ENCODE measurements at regions not wholly inside any gene's neighbourhood (a gene's known extent, or its start where the extent isn't known, plus 50 kb on each side); places are given as distances from the start of the nearest gene placed in this dataset.
"Not testable (repeated sequence)": the region's sequence is repeated elsewhere in the genome, so short reads cannot be mapped to it uniquely, and the experiment has no call there.

DNA sequence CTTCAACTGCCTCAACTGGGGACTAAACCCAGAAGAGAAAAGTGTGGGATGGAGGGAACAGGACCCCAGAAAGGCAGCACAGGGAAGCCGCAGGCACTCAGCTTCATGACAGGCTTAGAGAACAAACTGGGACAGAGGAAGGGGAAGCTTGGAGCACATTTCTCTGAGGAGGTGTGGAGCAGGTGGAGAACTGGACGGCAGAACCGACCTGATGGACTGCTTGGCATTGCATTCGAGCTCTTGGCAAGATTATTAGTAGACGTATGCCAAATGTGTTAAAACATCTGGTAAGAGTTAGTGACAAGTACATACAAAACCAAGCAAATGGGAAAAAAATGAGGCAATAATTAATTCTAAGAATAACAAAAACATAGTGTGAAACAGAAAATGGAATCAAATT is 335.7 kb downstream of the SFMBT2 start:
- DNase-seq (no peak), ATAC-seq (ENCODE audit: poor library complexity) (peak; percentile 74)
- intact Hi-C loops (cut with DNase I): no loop called here

DNA sequence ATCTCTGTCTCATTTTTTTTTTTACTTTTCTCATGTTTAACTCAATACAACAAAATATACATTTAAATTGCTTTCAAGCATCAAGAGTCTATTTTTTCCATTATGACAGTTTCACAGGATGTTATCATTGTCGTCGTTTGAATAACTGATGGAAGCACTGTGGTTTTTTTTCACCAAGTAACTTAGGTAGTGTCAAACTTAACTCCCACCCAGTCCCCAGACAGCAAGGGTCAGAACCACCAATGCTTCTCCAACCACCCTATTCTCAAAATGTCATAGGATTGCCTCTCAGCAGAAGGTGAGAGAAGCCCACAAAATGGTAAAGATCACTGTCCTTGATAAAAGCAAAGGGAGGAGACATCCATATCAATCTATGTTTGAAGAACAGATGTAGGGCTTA is 339.4 kb downstream of the SFMBT2 start:
- ATAC-seq (ENCODE audit: poor library complexity): no peak
- DNase-seq: no peak
- intact Hi-C loops (cut with DNase I): no loop called here

DNA sequence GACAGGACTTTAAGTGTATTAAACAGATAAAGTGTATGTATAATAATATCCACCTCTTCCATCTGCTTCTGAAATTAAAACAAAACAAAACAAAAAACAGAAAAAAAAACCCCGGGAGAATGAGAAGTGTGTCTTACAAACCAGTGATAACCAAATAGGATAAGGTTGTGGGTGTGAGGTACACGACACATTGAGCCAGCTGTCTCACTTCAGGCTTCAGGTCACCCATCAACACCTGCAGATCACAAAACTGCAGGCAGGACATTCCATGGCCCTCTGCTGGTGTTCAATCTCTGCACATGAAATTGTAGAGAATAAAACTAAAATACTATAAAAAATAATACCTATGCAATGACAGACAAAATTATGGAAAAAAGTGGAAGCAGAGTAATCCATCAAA is 339.9 kb downstream of the SFMBT2 start:
- intact Hi-C loops (cut with DNase I): no loop called here
- DNase-seq: no peak
- no peak for ATAC-seq (ENCODE audit: poor library complexity)

DNA sequence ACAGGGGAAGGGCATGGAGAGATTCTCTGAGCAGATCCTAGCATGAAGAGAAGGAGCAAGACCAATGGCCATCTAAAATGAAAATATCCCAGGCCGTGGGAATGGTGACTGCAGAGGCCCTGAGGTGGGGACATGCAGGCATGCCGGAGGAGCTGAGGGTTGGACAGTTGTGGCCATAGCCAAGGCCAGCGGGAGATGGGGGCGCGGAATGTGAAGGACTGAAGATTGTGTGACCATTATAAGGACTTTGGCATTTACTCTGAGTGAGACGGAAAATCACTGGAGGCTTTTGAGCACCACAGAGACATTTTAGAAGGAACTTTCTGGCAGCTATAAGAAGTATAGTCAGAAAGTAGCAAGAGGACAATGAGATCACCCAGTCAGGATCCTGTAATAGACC is 341.1 kb downstream of the SFMBT2 start:
- no peak for DNase-seq
- intact Hi-C loops (cut with DNase I): no loop called here
- ATAC-seq (ENCODE audit: poor library complexity): no peak

DNA sequence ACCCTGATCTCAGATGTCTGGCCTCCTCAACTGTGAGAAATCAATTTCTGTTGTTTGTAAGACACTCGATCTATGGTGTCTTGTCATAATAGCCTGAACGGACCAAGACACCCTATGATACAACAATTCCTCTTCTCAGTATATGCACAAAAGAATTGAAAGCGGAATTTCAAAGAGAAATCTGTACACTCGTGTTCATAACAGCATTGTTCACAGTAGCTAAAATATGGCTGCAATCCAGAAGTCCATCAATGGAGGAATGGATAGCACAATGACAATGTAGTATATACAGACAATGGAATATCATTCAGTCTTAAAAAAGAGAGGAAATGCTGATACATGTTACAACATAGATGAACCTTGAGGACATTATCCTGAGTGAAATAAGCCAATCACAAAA is 354.6 kb downstream of the SFMBT2 start:
- DNase-seq (no peak), ATAC-seq (ENCODE audit: poor library complexity) (no peak)
- intact Hi-C loops (cut with DNase I): no loop called here

DNA sequence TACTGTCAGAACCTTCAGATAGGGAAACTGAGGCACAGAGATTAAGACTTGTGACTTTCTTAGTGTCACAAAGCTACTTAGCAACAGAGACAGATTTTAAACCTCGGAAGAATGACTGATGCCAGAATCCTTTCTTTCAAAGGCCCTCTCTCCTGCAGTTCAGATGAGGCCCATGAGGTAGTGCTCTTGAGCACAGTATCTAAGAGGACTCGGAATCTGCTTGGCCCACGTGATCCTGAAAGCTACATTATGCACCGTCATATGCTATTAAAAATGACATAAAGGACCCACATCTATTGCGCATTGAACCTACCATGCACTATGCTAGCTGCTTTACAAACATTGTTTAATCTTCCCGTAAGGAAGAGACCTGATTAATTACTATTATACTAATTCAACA is 355.9 kb downstream of the SFMBT2 start:
- DNase-seq (no peak), ATAC-seq (ENCODE audit: poor library complexity) (no peak)
- intact Hi-C loops (cut with DNase I): no loop called here

DNA sequence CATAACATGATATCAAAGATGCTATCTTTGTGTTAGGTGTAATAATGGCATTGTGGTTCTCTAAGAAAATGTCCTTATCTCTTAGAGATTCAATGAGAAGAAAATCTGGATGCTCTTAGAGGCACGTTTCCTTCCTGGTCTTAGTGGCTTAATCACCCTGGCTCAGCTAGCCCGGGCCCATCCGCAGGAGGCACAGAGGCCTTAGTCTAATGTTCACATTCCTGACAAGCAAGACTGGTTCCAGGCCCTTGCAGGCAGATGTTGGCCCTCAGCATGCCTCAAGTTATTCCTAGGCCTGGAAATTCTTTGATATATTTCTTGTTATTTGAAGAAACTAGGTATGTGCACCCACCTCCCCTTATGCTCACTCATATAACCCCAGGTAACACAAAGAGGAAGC is 357.6 kb downstream of the SFMBT2 start:
- DNase-seq (no peak), ATAC-seq (ENCODE audit: poor library complexity) (no peak)
- intact Hi-C loops (cut with DNase I): no loop called here

DNA sequence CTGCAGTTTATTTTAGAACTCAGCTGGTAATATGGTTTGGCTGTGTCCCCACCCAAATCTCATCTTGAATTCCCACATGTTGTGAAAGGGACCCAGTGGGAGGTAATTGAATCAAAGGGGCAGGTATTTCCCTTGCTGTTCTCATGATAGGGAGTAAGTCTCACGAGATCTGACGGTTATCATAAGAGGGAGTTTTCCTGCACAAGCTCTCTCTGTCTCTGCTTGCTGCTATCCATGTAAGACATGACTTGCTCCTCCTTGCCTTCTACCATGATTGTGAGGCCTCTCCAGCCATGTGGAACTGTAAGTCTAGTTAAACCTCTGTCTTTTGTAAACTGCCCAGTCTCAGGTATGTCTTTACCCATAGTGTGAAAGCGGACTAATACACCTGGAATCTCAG is 360.8 kb downstream of the SFMBT2 start:
- intact Hi-C loops (cut with DNase I); DNase-seq; ATAC-seq (ENCODE audit: poor library complexity): not testable (repeated sequence)

DNA sequence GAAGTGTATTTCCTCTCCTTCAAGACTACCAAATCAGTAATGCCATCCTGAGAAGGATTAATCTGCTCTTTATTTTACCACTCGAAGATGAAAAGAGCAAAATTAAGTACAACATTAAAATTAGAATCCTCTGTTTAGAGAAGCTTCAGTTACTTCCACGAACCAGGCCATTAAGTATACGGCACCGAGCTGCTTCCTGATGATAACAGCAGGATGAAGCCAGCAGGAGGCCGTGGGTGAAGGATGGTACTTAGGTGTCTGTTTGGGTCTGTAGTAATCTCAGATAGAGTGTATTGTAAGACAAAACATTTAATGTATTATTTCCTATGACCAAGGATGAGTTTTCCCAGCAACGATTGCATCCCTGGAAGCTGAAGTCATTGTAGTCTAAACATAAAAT is 362.8 kb downstream of the SFMBT2 start:
- no peak for ATAC-seq (ENCODE audit: poor library complexity)
- DNase-seq: no peak

DNA sequence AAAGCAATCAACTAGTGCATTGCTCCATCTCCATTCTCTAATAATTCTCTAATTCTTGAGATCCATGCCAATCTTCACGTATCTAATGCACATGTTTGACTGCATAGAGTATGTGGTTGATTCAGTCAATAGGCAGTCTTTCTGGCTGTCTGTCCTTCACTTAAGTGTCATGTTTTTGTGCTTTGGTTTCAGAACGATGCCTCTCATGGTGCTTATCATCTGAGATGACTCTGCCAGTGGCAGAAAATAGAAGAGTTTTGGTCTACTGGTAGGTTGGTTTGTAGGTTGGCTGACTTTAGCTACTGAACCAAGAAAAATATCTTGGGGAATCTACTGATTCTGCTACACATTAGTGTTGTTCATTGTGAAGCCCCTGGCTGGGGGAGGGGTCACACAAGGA is 364.2 kb downstream of the SFMBT2 start:
- intact Hi-C loops (cut with DNase I): no loop called here
- ATAC-seq (ENCODE audit: poor library complexity) (no peak), DNase-seq (no peak)

More for the DNA sequence above, 362.8 kb downstream of the SFMBT2 start:
- intact Hi-C loops (cut with DNase I): no loop called here

DNA sequence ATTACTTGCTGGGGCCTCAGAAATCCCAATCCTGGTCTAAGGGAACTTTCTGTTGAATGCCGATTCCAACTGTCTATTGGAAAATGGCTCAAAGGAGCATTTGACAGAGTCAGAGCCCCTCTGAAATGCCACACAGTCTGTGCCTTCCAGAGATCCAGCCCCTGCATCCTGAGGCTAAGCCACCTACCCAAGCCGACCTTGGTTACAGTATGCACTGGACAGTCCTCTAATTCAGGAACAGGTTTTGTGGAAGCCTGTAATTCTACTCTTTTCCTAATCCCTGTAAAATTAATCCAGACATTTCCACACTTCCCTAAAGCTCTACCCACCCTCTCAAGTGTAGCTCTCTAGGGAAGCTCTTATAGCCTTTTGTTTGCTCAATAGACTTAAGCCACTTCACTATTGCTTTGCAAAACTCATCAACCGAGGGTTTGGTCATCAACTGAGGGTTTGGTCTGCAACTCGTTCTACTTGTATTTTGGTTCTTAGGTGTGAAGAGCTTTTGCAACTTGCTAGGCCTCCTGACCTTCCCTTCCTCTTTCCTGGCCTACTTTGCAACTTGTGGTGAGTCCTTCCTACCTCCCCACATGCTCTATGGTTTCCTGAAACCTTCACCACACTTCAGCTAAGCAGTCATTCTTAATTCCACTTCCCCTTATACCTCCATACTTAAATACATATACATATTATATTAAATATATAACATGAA is 364.8 kb downstream of the SFMBT2 start:
- ATAC-seq (ENCODE audit: poor library complexity): no peak
- DNase-seq: no peak
- intact Hi-C loops (cut with DNase I): no loop called here

DNA sequence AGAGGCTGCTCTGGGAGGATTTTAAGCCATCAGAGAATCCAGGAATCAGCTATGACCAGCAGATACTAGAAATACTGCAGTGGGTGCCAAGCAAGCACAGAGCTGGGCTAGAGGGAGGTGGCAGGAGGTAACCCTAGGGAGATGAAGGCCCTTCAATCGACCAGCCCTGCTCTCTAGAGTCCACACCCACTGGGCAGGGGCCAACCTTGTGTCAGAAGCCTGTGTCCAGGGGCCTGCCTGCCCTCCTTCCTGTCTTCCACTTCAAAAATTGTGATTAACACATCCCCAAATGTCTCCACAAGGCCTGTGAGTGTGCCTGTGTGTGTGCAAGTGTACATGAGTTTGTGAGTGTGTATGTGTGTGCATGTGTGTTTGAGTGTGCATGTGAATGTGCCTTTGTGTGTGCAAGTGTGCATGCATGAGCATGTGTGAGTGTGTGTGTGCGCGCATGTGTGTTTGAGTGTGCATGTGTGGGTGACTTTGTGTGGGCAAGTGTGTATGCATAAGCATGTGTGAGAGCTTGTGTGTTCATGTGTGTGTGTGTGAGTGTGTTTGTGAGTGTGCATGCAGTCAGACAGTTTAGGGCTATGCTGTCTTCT is 367.7 kb downstream of the SFMBT2 start:
- ATAC-seq (ENCODE audit: poor library complexity) (no peak), DNase-seq (no peak)
- intact Hi-C loops (cut with DNase I): no loop called here

DNA sequence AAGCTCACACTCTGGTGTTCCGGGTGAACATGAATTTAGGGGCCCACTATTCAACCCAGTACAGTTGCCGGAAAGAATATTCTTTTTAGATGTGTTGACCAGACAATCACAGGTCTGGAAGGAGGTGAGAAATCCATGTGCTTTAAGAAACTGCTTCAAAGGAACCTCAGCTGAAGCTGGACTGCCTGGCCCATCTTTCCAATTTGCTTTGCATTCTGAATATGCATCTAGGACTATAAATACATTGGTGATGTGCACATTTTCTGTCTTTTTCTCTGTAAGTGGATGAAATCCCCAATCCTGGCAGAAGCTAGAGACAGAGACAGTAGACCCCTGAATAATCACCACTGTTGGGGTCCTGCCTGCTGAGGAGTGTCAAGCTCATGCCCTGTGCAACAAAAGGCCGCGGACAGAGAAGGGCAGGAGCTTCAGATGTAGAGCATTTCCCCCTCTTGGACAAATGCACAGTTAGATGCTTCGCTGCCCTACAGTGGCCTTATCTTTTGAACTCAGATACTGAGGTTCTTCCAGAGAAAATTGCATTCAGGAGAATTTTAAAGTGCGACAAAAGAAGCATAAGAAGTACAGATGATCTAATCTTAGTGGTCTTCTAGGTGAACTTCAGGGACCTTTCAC is 368.3 kb downstream of the SFMBT2 start:
- intact Hi-C loops (cut with DNase I): no loop called here
- no peak for ATAC-seq (ENCODE audit: poor library complexity)
- no peak for DNase-seq

DNA sequence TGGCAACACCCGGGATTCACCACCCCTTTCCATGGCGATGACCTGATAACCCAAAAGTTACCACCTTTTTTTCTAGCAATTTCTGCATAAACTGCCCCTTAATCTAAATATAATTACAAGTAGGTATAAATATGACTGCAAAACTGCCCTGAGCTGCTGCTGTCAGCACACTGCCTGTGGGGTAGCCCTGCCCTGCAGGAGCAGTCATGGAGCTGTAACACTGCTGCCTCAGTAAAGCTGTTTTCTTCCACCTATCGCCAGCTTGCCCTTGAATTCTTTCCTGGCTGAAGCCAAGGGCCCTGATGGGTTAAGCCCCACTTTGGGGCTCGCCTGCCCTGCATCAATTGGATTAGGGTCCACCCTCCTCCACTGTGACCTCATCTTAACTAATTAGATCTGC is 368.8 kb downstream of the SFMBT2 start:
- intact Hi-C loops (cut with DNase I): no loop called here
- no peak for ATAC-seq (ENCODE audit: poor library complexity)
- DNase-seq: no peak

DNA sequence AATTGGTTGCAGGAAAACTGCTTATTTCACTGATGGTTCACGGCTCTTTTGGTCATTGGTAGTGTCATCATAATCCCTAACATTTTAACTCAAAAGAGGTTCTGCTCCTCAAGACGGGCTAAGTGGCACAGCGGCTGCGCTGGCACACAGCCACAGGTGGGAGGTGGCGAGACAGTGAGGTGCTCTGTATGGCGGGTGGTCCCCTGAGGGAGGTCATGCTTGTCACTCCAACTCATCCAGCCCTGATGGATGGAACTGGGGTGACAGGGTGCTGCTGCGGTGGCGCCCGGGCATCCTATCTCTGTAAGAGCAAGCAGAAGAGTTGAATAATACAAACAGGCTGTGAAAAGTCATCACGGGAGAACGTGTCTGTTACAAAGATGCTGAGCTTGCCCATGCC is 370.2 kb downstream of the SFMBT2 start:
- ATAC-seq (ENCODE audit: poor library complexity): no peak
- intact Hi-C loops (cut with DNase I): no loop called here
- no peak for DNase-seq

DNA sequence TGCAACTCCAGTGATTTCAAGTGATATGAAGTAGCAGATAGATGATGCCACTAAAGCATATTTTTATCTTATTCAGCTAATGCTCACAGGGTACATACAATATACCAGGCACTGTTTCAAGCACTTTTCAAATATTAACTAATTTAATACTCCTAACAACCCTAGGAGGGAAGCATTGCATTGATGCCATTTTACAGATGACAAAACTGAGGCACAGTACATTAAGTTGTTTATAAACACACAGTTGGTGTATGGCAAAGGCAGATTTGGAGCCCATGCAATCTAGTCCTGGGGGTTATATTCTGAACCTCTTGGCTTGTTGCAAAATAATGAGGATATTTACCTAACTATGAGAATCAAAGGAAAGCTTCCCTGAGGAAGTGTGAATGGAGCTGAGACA is 371.0 kb downstream of the SFMBT2 start:
- intact Hi-C loops (cut with DNase I): no loop called here
- DNase-seq (no peak), ATAC-seq (ENCODE audit: poor library complexity) (no peak)

DNA sequence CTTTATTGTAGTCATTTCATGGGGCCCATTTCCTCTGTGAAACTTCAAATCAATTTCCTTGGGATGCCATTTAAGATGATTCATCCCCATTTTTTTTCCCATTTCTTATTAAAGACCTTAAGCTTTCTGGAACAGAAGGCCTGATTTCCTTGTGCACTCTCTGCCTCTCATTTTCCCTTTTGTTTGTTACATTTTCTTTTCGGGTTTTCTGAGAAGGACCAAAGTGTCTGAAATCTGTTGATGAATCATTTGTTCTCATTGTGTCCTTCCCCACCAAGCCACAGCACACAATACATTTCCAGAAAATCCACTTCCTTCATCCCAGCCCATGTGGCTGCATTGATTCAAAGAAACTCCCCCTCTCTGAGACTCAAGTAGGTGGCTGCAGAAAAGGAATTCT is 372.4 kb downstream of the SFMBT2 start:
- DNase-seq (no peak), ATAC-seq (ENCODE audit: poor library complexity) (no peak)
- intact Hi-C loops (cut with DNase I): no loop called here

DNA sequence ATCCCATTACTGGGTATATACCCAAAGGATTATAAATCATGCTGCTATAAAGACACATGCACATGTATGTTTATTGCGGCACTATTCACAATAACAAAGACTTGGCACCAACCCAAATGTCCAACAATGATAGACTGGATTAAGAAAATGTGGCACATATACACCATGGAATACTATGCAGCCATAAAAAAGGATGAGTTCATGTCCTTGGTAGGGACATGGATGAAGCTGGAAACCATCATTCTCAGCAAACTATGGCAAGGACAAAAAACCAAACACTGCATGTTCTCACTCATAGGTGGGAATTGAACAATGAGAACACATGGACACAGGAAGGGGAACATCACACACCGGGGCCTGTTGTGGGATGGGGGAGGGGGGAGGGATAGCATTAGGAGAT is 373.4 kb downstream of the SFMBT2 start:
- intact Hi-C loops (cut with DNase I); DNase-seq; ATAC-seq (ENCODE audit: poor library complexity): not testable (repeated sequence)

DNA sequence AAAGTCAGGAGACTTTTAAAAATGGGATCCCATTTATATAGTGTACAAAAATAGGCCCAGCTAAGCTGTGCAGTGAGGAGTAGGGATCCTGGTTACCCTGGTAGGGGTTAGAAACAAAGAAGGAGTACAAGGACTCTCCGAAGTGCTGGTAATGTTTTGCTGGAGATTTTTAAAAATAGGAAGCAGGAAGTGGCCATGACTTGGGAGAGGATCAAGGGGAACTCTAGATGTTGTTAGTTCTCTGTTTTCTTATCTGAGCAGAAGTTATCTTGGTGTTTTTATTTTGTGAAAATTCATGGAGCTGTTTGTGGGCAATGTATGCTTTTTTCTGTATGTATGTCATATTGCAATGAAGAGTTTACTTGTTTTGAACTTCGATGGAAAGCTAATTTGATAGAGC is 373.9 kb downstream of the SFMBT2 start:
- DNase-seq (no peak), ATAC-seq (ENCODE audit: poor library complexity) (no peak)
- intact Hi-C loops (cut with DNase I): no loop called here

DNA sequence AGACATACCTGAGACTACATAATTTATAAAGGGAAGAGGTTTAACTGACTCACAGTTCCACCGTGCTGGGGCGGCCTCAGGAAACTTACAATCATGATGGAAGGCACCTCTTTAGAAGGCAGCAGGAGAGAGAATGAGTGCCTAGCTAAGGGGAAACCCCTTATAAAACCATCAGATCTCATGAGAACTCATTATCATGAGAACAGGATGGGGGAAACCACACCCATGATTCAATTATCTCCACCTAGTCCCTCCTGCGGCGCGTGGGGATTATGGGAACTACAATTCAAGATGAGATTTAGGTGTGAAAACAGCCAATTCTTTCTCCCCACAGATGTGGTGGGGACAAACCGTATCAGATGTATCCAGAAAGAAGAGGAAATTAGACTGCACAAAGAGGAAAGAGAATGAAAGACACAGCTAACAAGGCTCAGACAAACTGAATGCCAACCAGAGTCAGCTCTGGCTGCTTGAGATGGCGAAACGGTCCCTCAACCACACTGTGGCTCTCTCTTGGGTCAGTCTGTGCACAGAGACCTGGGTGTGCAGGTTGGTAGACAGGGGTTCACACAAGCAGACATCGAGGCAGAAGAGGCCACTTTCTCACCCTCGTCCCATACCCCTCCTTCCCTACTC is 375.6 kb downstream of the SFMBT2 start:
- DNase-seq: no peak
- ATAC-seq (ENCODE audit: poor library complexity): no peak
- intact Hi-C loops (cut with DNase I): no loop called here

Data from Right ventricle myocardium superior (tissue), 1 donor.